Activated CD8-positive, alpha-beta memory T cell treated with anti-CD3 and anti-CD28 coated beads, Interleukin-2, amount 50 U/mL, for 48 hours (primary cell): ENCODE measurements at regions not wholly inside any gene's neighbourhood (a gene's known extent, or its start where the extent isn't known, plus 50 kb on each side); places are given as distances from the start of the nearest gene placed in this dataset.

Source experiments
- DNase-seq: peaks from one replicate; pipeline ENCODE4 v3.0.0-alpha.2; 2020

DNA sequence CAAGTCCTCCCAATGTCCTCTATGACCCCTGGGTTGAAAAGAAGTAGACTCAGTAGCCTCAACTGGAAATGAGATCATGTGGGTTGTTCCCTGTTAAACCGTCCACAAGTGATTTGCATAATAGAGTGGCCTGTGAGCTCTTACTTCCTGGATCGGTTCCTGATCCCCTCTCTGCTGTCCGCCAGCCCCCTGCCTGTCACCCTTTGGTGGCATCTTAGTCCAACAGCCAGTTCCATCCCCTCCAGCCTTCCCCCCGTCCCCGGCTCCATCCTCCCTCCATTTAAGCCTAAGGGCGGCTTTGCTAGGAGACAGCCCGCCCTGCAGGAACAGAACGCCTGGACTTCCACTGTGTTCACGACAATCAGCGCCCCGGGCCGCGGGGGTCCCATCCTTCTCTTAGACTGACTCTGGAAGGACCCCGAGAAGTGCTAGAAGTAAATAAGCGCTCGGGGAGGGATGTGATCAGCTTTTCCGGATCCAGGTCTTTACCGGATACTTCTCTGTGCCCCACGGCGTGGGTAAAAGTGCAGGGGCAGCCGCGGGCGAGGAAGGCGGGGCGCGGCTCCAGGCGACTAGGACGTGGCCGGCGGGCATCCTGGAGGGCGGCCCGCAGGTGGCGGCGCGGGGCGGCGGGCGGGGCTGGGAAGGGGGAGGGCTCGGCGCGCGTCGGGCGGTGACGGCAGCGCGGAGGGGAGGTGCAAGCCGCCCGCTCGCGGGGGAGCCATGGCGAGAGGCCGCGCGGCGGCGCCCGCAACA lies 51.2 kb upstream of the ULK4 start:
- peak; percentile 87 for DNase-seq

DNA sequence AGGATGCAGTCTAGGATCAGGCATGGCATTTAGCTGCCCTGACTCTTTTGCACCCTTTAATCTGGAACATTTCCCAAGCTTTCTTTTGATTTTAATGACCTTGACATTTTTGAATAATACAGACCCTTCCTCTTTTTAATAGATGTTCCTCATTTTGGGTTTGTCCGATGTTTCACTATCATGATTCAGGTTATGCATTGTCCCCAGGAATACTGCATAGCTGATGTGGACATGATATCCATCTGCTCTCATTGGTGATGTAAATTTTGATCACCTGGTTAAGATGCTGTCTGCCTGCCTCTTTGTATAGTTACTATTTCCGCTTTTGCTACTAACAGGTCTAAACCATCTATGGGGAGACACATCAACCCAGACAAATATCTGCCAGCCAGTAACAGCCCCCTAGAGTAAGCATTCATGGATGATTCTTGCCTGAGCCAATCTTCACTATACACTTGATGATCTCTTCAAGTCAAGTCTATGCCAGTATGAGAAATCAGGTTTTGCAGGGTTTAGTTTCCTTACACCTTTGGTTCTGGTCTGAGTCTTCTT lies 50.6 kb upstream of the ULK4 start:
- no peak for DNase-seq
